GM12864 (cell line): ENCODE measurements at regions not wholly inside any gene's neighbourhood (a gene's known extent, or its start where the extent isn't known, plus 50 kb on each side); places are given as distances from the start of the nearest gene placed in this dataset.

Experiments
- DNase-seq: peaks from one replicate; pipeline ENCODE4 v3.0.0-alpha.2; 2011; ENCODE audit warnings: low read depth
- H3K4me3 ChIP-seq: 2 replicates; pipeline ENCODE4 v1.5.1; 2011; ENCODE audit warnings: mild to moderate bottlenecking, low read depth, low read length, control low read depth
- TF ChIP-seq, protein P1 (sequence below): IDR thresholded peaks from 2 replicates; pipeline ENCODE4 v1.5.1; 2011; ENCODE audit warnings: low read depth, mild to moderate bottlenecking, moderate library complexity, low read length, control low read depth, inconsistent platforms; ENCODE audit errors: missing control alignments

DNA sequence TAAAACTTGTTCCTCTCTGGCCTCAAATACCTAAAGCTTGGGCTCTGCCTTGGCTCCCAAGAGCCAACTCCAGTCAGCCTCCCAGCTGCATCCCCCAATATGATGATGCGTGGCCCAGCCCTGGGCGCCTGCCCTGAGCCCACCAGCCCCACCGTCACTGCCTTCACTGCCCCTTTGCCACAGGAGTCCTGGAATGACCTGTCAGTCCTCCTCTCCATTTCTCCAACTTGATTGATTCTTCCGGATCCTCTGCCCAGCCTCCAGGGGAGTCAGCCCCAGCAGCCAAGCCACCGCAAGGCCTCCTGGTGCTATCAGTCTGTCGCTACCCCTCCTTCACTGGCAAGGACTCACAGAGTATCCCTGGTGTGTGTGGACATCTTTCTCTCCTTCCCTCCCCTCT, 96.7 kb upstream of the PMEPA1 start:
- TF ChIP-seq, protein P1, sequence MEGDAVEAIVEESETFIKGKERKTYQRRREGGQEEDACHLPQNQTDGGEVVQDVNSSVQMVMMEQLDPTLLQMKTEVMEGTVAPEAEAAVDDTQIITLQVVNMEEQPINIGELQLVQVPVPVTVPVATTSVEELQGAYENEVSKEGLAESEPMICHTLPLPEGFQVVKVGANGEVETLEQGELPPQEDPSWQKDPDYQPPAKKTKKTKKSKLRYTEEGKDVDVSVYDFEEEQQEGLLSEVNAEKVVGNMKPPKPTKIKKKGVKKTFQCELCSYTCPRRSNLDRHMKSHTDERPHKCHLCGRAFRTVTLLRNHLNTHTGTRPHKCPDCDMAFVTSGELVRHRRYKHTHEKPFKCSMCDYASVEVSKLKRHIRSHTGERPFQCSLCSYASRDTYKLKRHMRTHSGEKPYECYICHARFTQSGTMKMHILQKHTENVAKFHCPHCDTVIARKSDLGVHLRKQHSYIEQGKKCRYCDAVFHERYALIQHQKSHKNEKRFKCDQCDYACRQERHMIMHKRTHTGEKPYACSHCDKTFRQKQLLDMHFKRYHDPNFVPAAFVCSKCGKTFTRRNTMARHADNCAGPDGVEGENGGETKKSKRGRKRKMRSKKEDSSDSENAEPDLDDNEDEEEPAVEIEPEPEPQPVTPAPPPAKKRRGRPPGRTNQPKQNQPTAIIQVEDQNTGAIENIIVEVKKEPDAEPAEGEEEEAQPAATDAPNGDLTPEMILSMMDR, result no peak
- no peak overlapping the region for H3K4me3 ChIP-seq
- no peak for DNase-seq

DNA sequence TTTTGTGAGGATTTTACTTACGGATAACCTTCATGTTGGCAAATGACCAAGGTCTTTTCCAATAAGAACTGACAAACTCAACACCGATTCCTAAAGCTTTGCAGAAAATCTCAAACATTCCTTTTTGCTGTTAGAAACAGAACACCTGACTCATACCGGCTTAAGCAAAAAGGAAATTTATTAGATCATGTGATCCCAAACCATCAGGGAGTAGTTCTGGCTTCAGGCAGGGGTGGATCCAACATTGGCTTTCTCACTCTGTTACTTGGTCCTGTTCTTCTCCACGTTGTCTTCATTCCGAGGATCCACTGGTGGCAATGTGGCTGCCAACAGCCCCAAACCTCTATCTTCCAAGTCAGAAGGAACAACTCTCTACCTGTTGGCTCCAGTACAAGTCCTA, 95.9 kb upstream of the PMEPA1 start:
- DNase-seq, result no peak
- TF ChIP-seq, protein P1, result no peak
- H3K4me3 ChIP-seq, result no peak overlapping the region

DNA sequence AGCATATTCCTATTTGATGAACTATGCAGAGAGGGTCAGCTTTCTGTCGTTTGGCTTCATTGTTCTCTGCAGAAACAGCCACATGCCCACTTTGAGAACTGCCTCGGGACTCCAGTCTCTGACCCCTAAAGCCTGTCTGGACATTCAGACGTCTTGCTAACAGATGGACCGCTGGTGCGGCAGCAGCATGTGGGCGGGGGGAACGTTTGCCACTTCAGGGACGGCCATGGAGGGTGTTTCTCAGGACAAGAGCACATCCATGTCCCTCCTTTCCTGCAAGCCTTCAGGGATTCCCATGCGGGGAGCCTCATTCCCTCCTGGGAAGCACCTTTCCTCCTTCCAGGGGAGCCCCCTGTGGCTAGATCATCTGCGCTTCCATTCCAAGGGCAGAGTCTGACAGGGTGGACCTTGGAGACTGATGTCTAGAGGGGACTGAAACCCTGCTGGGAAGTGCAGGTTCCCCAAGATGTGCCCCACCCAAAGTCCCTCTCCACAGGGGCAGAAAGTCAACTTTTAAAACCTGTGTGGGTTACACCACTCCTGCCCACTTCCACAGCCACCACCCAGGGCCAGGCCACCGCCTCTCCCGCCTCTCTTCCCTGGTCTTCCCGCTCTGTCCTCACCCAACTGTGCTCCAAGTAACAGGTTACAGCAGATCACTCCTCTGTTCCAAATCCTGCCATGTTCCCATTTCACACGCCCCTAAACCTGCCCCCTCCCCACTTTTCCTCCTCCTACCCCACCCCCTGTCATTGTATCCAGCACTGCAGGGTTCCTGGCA, 94.8 kb upstream of the PMEPA1 start:
- DNase-seq, result no peak
- H3K4me3 ChIP-seq, result no peak overlapping the region
- TF ChIP-seq, protein P1, result no peak

DNA sequence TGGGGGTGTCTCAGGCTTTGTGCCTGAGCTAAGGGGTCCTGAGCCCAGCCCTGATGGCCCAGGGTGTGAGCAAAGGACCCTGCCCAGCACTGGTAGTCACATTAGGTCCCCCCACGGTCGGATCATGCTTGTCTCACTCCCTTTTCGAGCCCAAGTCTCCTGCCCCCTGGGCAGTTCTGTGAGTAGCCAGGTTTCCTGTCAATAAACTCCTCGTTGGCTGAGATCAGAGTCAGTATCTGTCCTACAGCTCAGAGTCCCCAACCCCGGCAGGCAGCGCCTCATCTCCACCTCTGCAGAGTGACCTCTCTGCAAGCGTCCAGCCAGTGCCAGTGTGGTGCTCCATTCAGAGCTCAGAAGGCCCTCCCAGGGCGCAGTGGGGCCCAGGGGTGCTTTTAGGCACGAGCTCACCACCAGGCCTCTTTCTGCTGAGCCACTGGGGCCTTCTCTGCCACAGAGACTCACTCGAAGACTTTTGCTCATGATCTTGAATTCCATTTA, 93.7 kb upstream of the PMEPA1 start:
- H3K4me3 ChIP-seq, result no peak overlapping the region
- TF ChIP-seq, protein P1, result no peak
- DNase-seq, result no peak

DNA sequence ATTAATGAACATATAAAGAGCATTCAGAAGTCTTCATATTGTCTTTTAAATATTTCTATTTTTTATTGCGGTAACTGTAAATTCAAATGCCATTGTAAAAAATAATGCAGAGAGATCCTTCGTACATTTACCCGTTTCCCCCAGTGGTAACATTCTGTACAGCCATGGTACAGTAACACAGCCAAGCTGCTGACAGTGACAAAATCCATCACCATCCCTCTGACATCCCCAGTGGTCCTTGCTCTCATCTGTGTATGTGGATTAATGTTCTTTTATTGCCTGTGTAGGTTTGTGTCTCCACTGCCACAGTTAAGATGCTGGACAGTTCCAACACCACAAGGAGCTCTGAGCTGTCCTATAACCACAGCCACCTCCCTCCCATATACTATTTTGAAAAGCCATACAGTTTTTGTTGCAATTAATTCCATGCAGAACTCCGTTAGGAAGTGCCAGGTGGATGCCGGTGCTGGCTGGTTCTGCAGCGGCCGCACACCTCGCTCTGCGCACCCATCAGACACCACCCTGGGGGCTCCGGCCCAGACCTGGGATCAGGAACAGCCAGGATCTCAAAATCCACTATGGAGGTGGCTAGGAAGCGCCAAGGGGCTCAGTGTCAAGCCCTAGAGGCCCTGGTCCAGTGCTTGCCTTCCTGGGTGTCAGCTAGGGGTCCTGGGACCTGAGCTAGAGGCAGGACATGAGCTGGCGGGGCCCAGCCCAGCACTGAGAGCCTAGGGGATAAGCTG, 93.1 kb upstream of the PMEPA1 start:
- TF ChIP-seq, protein P1, result no peak
- H3K4me3 ChIP-seq, result no peak overlapping the region
- DNase-seq, result no peak

DNA sequence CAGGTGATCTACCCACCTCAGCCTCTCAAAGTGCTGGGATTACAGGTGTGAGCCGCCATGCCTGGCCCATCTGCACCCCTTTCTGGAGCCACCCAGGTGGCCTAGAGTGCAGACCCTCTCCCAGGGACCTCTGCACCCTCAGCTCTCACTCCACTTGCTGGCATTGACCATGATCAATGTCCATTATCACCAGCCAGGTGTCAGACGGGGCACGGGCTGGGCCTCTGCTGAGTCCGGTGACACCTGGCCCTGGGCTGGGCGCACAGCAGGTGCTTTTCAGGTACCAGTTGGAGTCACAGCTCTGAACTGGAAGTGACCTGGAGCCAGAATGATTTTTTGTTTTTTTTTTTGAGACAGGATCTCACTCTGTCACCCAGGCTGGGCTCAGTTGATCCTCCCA, 91.8 kb upstream of the PMEPA1 start:
- TF ChIP-seq, protein P1, result no peak
- H3K4me3 ChIP-seq, result no peak overlapping the region
- DNase-seq, result no peak
